KOPT-K1 (cell line): ENCODE measurements at regions not wholly inside any gene's neighbourhood (a gene's known extent, or its start where the extent isn't known, plus 50 kb on each side); places are given as distances from the start of the nearest gene placed in this dataset.

Source experiments
- H3K27ac ChIP-seq: fragments of 200-600 bp; sonication (generic); 2 replicates; pipeline ENCODE4 v1.5.1; 2016; ENCODE audit warnings: antibody characterized with exemption, mild to moderate bottlenecking, low read depth, low read length; ENCODE audit not compliant: poor library complexity, severe bottlenecking
- H3K36me3 ChIP-seq: fragments of 200-600 bp; sonication (generic); 2 replicates; pipeline ENCODE4 v1.5.1; 2017; ENCODE audit warnings: antibody characterized with exemption, mild to moderate bottlenecking, low read length, moderate library complexity; ENCODE audit not compliant: insufficient read depth
- H3K9me3 ChIP-seq: fragments of 200-600 bp; sonication (generic); 2 replicates; pipeline ENCODE4 v1.5.1; 2017; ENCODE audit warnings: antibody characterized with exemption, low read length, mild to moderate bottlenecking; ENCODE audit not compliant: insufficient read depth, poor library complexity, severe bottlenecking

DNA sequence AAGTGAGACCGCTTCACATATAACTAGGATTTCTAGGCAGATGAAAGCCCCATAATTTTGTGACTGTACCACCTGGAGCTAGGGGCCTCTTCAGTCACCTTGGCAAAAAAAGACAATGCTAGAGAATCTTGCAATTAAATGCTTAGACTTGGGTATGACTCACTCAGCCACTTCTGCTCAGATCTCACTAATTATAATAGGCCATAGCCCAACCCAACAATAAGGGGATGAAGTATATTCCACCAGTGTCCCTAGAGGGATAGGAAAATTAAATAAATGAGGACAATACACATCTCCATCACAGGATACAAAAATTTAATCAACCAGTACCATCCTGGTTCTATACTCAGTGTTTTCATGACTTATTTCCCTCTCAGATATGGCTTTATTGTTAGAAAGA, 1079.9 kb upstream of the C9orf72 start:
- Histone ChIP-seq H3K36me3 (no peaks in the 10 kb centered on the region), H3K9me3 (no peaks in the 10 kb centered on the region), H3K27ac (no peak overlapping the region)

DNA sequence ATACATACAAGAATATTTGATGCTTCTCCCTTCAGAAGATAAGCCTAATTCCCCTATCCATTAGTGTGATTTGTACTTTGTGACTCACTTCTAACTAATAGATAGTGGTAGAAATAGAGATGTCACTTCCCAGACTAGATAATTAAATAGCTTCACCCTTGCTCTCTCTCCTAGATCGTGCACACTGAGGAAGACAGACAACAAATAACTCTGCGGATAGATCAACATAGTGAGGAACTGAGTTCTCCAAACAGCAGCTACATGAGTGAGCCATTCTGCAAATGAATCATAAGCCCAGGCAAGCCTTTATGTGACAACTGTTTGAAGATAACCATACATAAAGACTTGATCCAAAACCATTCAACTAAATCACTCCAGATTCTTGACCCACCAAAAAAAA, 1083.4 kb upstream of the C9orf72 start:
- Histone ChIP-seq H3K9me3 (no peaks in the 10 kb centered on the region), H3K27ac (no peak overlapping the region), H3K36me3 (no peaks in the 10 kb centered on the region)

- Histone ChIP-seq H3K9me3 (no peaks in the 10 kb centered on the region), H3K36me3 (no peaks in the 10 kb centered on the region), H3K27ac (no peak overlapping the region)
Observed at GRCh38 chr9:28661853-28662252, 1088.6 kb upstream of the C9orf72 start.

DNA sequence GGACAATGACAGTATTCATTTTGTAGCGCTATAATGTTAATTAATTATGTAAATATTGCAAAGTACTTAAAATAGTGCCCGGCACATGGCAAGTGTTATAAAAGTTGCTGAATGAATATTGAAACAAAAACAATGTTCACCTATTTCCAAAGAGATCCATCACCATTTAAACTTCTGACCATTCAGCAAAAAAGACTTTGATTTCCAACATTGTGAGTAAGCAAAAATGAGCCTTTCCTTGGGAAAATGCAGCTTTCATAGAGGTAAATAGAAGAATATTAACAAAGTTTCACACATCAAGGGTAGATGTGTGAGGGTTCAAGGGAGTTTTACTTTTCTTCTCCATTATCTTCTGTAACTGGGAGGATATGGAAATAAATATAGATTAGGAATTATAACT, 1089.4 kb upstream of the C9orf72 start:
- no peaks in the 10 kb centered on the region for H3K36me3 ChIP-seq
- H3K9me3 ChIP-seq, result no peaks in the 10 kb centered on the region

DNA sequence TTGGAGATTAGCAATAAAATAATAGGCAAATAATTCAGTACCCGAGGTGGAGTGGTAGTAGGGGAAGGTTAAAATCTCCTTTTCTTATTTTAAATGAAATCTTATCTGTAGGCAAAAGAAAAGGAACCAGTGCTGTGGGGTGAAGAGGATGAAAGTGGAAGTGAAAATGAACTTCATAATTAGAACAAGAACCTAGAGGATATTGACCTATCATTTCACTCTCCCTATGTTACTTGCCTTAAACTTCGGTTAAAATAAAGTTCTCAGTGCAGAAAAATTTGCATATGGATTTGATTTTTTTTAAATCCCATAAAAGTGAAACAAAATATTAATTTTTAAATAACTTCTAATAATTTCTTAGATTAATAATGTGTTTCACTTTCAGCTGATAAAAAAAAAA, 1094.9 kb upstream of the C9orf72 start:
- Histone ChIP-seq H3K9me3 (no peaks in the 10 kb centered on the region), H3K27ac (no peak overlapping the region), H3K36me3 (no peaks in the 10 kb centered on the region)

More for the DNA sequence above, 1089.4 kb upstream of the C9orf72 start:
- H3K27ac ChIP-seq, result no peak overlapping the region

GRCh38 chr9:28671000-28671399, 1097.7 kb upstream of the C9orf72 start:
- Histone ChIP-seq H3K36me3 (no peaks in the 10 kb centered on the region), H3K9me3 (no peaks in the 10 kb centered on the region), H3K27ac (no peak overlapping the region)

- Histone ChIP-seq H3K27ac (no peak overlapping the region), H3K36me3 (no peaks in the 10 kb centered on the region), H3K9me3 (no peaks in the 10 kb centered on the region)
Observed at GRCh38 chr9:28678097-28678496, 1104.8 kb upstream of the C9orf72 start.

DNA sequence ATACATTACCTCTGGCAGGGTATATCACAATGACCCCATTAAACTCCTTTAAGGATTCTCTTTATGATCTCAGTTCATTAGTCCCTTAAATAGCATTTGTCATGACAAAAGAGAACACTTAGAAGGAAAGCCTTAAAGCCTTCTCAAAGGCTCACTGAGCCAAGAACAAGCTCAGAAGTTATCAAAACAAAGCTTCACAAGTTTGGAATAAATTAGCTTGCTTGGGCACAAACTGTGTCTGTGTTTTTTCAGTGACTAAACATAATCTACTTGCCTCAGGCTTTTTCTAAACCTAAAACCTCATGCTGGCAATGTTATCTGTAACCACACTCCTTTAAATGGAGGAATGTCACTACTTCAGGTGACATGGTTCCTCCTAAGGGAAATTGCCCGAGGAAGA, 1114.9 kb upstream of the C9orf72 start:
- no peak overlapping the region for H3K27ac ChIP-seq
- H3K9me3 ChIP-seq, result no peaks in the 10 kb centered on the region
- no peaks in the 10 kb centered on the region for H3K36me3 ChIP-seq

- Histone ChIP-seq H3K36me3 (no peaks in the 10 kb centered on the region), H3K9me3 (no peaks in the 10 kb centered on the region), H3K27ac (no peak overlapping the region)
Observed at GRCh38 chr9:28692012-28692411, 1118.7 kb upstream of the C9orf72 start.

DNA sequence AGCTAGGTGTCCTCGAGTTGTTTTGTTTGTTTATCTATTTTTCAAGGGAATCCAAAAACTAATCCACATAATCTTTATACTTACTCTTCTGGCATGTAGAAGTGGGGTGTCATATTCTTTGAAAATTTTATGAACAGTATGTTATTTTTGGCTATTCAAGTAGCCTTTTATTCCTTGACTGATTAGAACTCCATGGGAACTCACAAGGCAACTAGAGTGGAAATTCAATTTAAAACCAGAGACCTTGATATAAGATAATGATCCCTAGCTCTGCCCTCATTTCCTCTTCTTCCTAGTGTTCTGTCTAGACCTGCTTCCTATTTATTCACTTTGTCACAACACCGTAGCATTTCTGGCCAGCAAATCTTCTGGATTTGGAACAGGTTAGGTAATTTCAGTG, 1123.7 kb upstream of the C9orf72 start:
- Histone ChIP-seq H3K9me3 (no peaks in the 10 kb centered on the region), H3K36me3 (no peaks in the 10 kb centered on the region), H3K27ac (no peak overlapping the region)

DNA sequence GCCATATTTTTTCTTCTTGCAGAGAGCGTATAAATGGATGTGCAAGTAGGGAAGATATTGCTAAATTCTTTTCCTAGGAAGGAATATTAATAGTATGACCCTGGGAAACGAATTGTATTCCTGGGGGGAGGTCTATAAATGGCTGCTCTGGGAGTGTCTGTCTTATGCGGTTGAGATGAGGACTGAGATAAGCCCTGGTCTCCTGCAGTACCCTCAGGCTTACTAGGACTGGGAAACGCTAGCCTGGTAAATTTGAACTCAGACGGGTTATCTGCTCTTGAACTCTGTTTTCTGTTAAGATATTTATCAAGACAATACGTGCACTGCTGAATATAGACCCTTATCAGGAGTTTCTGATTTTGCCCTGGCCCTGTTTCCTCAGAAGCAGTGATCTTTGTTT, 1126.4 kb upstream of the C9orf72 start:
- Histone ChIP-seq H3K27ac (no peak overlapping the region), H3K9me3 (no peaks in the 10 kb centered on the region), H3K36me3 (no peaks in the 10 kb centered on the region)

- Histone ChIP-seq H3K27ac (no peak overlapping the region), H3K36me3 (no peaks in the 10 kb centered on the region)
Observed at GRCh38 chr9:28707616-28708015, 1134.3 kb upstream of the C9orf72 start.

DNA sequence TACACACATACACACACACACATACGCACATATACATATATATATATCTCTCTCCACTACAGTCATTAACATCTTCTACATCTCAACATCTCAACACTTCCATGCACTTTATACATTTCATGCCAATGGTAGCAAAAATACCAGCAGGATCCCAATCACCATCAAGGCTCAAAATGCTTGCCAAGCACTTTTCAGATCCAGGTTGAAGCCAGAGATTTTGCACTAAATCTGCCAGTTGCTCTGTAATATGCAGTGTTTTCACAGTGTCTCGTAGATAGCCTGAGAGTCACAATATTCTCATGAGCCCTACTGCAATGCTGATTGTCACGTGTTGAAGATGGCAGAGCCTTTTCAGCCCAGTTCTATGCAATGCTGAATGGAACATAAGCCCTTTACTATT, 1140.9 kb upstream of the C9orf72 start:
- H3K36me3 ChIP-seq, result no peaks in the 10 kb centered on the region
- no peaks in the 10 kb centered on the region for H3K9me3 ChIP-seq

More at GRCh38 chr9:28707616-28708015, 1134.3 kb upstream of the C9orf72 start:
- no peaks in the 10 kb centered on the region for H3K9me3 ChIP-seq

DNA sequence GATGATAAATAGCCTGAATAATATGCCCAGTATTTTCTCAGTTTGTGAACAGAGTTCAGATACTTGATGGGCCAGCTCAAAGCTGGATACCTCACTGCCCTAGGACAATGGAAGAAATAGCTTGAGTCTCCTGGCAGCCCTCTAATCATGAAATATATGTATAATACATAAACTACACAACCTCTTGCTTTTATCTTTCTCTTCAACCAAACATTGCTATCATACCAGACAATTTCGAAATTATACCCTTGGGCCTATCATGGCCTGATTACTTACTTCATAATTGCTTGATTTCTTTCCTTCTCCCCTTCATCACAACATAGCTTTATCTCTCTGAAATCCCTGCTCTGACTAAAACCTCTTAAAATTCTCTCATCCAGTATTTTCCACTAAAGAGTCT, 1144.9 kb upstream of the C9orf72 start:
- no peaks in the 10 kb centered on the region for H3K9me3 ChIP-seq
- H3K36me3 ChIP-seq, result no peaks in the 10 kb centered on the region
- H3K27ac ChIP-seq, result no peak overlapping the region

More for the DNA sequence above, 1140.9 kb upstream of the C9orf72 start:
- H3K27ac ChIP-seq, result no peak overlapping the region

- Histone ChIP-seq H3K9me3 (no peaks in the 10 kb centered on the region), H3K27ac (no peak overlapping the region), H3K36me3 (no peaks in the 10 kb centered on the region)
Observed at GRCh38 chr9:28720746-28721145, 1147.5 kb upstream of the C9orf72 start.

- H3K36me3 ChIP-seq, result no peaks in the 10 kb centered on the region
- H3K27ac ChIP-seq, result no peak overlapping the region
- no peaks in the 10 kb centered on the region for H3K9me3 ChIP-seq
Observed at GRCh38 chr9:28730111-28730510, 1156.8 kb upstream of the C9orf72 start.
